ENCODE measurements at regions not wholly inside any gene's neighbourhood (a gene's known extent, or its start where the extent isn't known, plus 50 kb on each side); places are given as distances from the start of the nearest gene placed in this dataset.

DNA sequence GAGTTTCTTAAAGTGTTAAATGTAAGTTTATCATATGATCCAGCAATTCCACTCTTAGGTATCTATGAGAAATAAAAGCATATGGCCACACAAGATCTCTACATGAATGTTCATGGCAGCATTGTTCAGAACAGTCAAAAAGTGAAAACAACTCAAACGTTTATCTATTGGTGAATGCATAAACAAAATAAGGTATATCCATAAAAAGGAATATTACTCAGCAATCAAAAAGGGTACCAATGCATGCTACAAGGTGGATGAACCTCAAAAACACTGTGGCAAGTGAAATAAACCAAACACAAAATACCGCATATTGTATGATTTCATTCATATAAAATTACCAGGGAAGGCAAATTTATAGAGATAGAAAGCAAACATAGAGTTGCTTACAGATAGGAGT is 337.6 kb downstream of the PIK3C3 start:
- Histone ChIP-seq H3K4me3 (ENCODE audit: low read length) (no peak overlapping the region), H3K9me3 (ENCODE audit: control insufficient read depth, low read length) (no peaks in the 10 kb centered on the region), H3K36me3 (ENCODE audit: control insufficient read depth, insufficient read depth, low read length, severe bottlenecking) (no peaks in the 10 kb centered on the region), H3K9ac (ENCODE audit: low read length) (no peak overlapping the region), H3K27me3 (replicated peaks; ENCODE audit: control insufficient read depth, insufficient read depth, low read length) (no peaks in the 10 kb centered on the region), H3K4me1 (ENCODE audit: control insufficient read depth, insufficient read depth, low read length) (no peaks in the 10 kb centered on the region)
- DNase-seq (ENCODE audit: low read depth): no peak

DNA sequence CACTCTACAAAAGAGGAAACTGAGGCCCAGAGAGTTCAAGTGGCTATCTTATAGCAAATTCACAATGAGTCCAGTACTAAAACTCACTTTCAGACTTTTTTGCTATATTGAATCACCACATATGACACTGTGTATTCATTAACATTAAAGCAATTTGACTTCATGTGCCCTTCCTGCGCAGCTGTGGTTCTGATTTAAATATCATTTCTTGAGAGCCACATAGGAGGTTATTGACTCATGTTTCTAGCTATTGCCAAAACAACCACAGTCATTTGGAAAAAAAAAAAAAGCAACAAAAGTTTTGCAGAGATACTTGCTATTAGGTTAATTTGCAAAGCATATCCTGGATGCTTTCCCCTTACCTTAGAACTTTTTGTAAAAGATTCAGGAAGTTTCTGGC is 341.2 kb downstream of the PIK3C3 start:
- DNase-seq (ENCODE audit: low read depth): no peak
- peaks cover 7% of the 10 kb centered on the region for H3K4me1 ChIP-seq (ENCODE audit: control insufficient read depth, insufficient read depth, low read length)
- no peaks in the 10 kb centered on the region for H3K36me3 ChIP-seq (ENCODE audit: control insufficient read depth, insufficient read depth, low read length, severe bottlenecking)
- H3K4me3 ChIP-seq (ENCODE audit: low read length): no peak overlapping the region
- H3K9ac ChIP-seq (ENCODE audit: low read length): no peak overlapping the region
- H3K27me3 ChIP-seq (replicated peaks; ENCODE audit: control insufficient read depth, insufficient read depth, low read length): no peaks in the 10 kb centered on the region
- H3K9me3 ChIP-seq (ENCODE audit: control insufficient read depth, low read length): no peaks in the 10 kb centered on the region

DNA sequence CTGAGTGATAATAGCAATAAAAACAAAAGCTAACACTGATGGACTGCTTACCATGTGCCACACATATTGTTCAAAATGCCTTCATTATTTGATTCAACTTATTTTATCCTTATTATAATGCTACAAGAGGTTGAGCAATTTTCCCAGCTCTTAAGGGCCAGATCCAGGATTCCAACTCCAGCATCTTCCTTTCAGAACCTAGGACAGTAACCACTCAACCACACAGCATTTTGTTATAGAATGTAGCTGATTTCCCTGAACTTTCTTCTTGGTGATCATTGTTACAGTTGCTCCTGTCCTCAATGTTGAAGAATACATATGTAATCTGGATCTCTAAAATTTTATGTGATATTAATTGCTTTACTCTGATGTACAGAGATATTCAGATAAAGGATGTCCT is 341.7 kb downstream of the PIK3C3 start:
- Histone ChIP-seq H3K36me3 (ENCODE audit: control insufficient read depth, insufficient read depth, low read length, severe bottlenecking) (no peaks in the 10 kb centered on the region), H3K4me3 (ENCODE audit: low read length) (no peak overlapping the region), H3K9ac (ENCODE audit: low read length) (no peak overlapping the region), H3K9me3 (ENCODE audit: control insufficient read depth, low read length) (no peaks in the 10 kb centered on the region), H3K4me1 (ENCODE audit: control insufficient read depth, insufficient read depth, low read length) (peaks cover 7% of the 10 kb centered on the region), H3K27me3 (replicated peaks; ENCODE audit: control insufficient read depth, insufficient read depth, low read length) (no peaks in the 10 kb centered on the region)
- no peak for DNase-seq (ENCODE audit: low read depth)

DNA sequence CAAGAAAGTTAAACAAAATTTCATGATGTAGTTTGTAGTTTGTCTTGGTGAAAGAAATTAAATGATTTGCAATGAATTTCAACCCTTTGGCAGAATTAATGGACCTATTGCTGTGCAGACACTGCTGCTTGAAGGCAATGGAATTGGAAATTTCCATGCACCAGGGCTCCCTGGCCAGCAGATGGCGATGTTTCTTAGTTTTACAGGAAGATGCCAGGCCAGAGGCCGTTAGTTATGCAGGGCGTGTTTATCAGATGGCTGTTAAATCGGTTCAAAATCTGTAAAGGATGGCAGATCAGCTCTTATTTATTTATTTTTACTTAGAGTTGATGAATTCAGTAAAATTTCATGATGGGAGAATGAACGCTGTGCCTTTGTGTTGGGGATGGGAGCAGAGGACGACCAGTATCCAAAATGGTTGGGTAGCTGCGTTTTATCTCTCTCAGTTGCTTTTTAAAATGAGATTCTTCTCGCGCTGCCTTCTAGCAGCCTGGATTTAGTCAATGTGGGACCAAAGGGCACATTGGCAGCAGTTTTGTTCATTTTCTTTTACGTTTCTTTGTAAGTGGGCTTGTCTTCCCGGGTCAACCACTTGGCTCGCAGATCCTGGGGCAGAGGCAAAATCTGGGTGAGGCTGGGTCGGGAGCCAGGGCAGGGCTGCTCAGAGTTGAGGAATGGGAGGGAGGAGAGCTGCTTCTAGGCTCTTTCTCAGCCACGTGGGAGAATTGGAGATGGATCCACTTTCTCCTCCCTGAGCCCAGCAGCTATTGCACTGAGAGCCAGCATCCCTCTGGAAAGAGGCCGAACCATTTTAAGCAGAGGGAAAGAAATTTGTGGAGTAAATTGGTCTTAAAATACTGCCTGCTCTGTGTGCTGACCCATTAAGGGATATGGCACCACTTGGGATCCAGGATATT is 344.0 kb downstream of the PIK3C3 start:
- H3K9ac ChIP-seq (ENCODE audit: low read length): peak overlapping the region; percentile 50
- peaks cover 7% of the 10 kb centered on the region for H3K4me1 ChIP-seq (ENCODE audit: control insufficient read depth, insufficient read depth, low read length)
- H3K4me3 ChIP-seq (ENCODE audit: low read length): peak overlapping the region; percentile 66
- DNase-seq (ENCODE audit: low read depth): peak; percentile 89
- H3K36me3 ChIP-seq (ENCODE audit: control insufficient read depth, insufficient read depth, low read length, severe bottlenecking): no peaks in the 10 kb centered on the region
- no peaks in the 10 kb centered on the region for H3K9me3 ChIP-seq (ENCODE audit: control insufficient read depth, low read length)
- no peaks in the 10 kb centered on the region for H3K27me3 ChIP-seq (replicated peaks; ENCODE audit: control insufficient read depth, insufficient read depth, low read length)

DNA sequence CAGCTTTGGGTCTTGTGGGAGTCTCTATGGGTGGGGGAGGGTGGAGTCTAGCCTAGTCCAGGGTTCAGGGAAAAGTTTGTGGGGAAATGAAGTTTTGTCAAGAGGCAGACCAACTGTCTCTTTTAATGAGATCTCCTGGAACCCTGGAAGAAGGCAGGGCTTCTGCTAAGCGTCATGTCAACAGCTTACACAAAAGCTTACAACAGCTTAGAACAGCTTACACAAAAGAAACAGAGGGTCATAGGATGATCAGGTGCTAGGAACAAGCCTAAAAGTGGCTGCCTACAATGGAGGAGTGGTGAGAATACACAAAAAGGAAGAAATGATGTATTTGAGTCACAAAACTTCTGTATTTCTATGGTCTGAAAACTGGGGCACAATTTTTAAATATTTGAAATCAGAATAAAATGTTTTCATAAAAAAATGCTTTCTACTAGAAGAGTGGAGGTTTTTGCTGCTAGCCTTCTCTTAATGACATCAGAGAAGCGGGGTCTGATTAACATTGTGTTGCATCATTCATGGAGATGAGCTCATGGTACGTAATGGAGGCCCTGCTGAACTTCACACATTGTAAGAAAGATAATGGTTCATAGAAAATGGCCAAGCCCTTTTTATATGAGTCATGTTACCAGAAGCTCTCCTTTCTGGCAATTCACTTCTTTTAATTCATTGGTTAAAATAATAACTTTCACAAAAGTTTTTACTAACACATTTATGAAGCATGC is 351.0 kb downstream of the PIK3C3 start:
- H3K9me3 ChIP-seq (ENCODE audit: control insufficient read depth, low read length): peaks cover 3% of the 10 kb centered on the region
- no peak overlapping the region for H3K9ac ChIP-seq (ENCODE audit: low read length)
- no peaks in the 10 kb centered on the region for H3K27me3 ChIP-seq (replicated peaks; ENCODE audit: control insufficient read depth, insufficient read depth, low read length)
- no peak for DNase-seq (ENCODE audit: low read depth)
- H3K36me3 ChIP-seq (ENCODE audit: control insufficient read depth, insufficient read depth, low read length, severe bottlenecking): no peaks in the 10 kb centered on the region
- H3K4me1 ChIP-seq (ENCODE audit: control insufficient read depth, insufficient read depth, low read length): peaks cover 22% of the 10 kb centered on the region
- H3K4me3 ChIP-seq (ENCODE audit: low read length): no peak overlapping the region

DNA sequence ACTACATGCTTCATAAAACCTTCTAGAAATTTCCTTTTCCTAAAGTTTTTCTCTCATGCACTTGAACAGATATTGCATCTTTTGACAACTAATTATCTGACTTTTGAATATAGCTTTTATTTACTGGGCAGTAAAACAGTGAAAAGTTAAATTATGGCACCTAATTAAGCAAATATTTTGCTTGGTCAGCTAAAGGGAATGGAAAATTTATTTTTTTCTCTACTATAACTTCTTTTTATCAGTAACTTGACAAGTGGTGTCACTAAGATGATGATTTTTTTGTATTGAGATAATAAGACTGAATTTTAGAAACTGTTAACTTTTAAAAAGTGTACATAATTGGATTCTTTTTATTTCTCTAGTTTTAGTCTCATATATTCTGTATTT is 351.6 kb downstream of the PIK3C3 start:
- Histone ChIP-seq H3K4me1 (ENCODE audit: control insufficient read depth, insufficient read depth, low read length) (peaks cover 28% of the 10 kb centered on the region), H3K9ac (ENCODE audit: low read length) (no peak overlapping the region), H3K27me3 (replicated peaks; ENCODE audit: control insufficient read depth, insufficient read depth, low read length) (no peaks in the 10 kb centered on the region), H3K4me3 (ENCODE audit: low read length) (no peak overlapping the region), H3K36me3 (ENCODE audit: control insufficient read depth, insufficient read depth, low read length, severe bottlenecking) (no peaks in the 10 kb centered on the region), H3K9me3 (ENCODE audit: control insufficient read depth, low read length) (peaks cover 3% of the 10 kb centered on the region)
- no peak for DNase-seq (ENCODE audit: low read depth)

DNA sequence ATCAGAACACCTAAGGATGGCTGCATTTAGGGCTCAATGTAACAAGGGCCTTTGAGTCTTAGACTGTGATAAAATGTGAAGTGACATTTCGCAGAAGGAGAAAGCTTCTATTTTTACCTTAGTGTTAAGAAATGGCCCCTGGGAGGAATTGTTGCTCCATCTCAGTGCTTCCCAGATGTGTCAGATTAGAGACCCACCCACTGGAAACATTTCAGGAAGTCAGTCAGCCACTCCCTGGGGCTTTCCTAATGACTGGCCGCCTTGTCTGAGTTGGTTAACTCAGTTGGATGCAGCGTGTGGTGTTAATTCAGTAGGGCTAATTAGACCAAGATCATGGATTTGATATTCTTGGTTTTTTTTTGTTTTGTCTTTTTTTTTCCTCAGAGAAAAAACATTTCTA is 355.9 kb downstream of the PIK3C3 start:
- Histone ChIP-seq H3K9ac (ENCODE audit: low read length) (peak overlapping the region; percentile 58), H3K36me3 (ENCODE audit: control insufficient read depth, insufficient read depth, low read length, severe bottlenecking) (no peaks in the 10 kb centered on the region)

DNA sequence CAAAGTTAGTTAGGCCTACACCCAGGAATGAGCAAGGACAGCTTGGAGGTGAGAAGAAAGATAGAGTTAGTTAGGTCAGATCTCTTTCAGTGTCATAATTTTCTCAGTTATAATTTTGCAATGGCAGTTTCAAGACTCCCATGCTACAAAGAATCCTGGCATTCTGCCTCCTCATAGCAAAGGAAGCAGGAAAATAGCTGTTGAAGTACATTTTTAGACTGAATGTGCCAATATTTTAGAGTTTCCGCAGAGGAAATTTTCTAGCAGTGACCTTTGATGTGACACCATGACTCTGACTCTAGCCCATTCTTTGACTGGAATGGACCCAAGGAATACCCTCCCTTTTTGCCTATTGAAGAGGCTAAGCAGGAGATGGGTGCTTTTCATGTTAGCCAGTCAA is 371.7 kb downstream of the PIK3C3 start:
- Histone ChIP-seq H3K9ac (ENCODE audit: low read length) (no peak overlapping the region), H3K4me1 (ENCODE audit: control insufficient read depth, insufficient read depth, low read length) (peaks cover 33% of the 10 kb centered on the region), H3K4me3 (ENCODE audit: low read length) (no peak overlapping the region), H3K27me3 (replicated peaks; ENCODE audit: control insufficient read depth, insufficient read depth, low read length) (no peaks in the 10 kb centered on the region), H3K36me3 (ENCODE audit: control insufficient read depth, insufficient read depth, low read length, severe bottlenecking) (no peaks in the 10 kb centered on the region), H3K9me3 (ENCODE audit: control insufficient read depth, low read length) (no peaks in the 10 kb centered on the region)
- DNase-seq (ENCODE audit: low read depth): no peak

More for the DNA sequence above, 355.9 kb downstream of the PIK3C3 start:
- peak overlapping the region; percentile 66 for H3K4me3 ChIP-seq (ENCODE audit: low read length)
- H3K9me3 ChIP-seq (ENCODE audit: control insufficient read depth, low read length): peaks cover 3% of the 10 kb centered on the region
- H3K4me1 ChIP-seq (ENCODE audit: control insufficient read depth, insufficient read depth, low read length): peaks cover 37% of the 10 kb centered on the region
- no peaks in the 10 kb centered on the region for H3K27me3 ChIP-seq (replicated peaks; ENCODE audit: control insufficient read depth, insufficient read depth, low read length)
- DNase-seq (ENCODE audit: low read depth): peak; percentile 5

DNA sequence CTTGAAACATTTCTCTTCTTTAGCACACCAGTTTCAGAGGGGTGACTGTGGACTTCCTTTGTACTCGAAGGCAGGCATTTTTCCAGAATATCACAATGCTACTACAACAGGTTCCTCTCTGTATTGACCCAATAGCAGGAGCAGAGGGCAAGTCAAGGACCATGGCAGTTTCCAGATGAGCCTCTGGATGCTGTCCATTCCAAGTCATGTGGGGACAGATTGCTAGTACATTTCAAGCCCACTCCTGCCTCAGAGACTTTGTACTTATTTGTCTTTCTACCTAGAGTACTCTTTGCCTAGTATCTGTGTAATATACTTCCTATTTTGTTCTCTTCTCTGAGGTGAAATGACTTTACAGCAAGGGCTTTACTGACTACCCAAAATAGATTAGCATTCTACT is 373.9 kb downstream of the PIK3C3 start:
- Histone ChIP-seq H3K27me3 (replicated peaks; ENCODE audit: control insufficient read depth, insufficient read depth, low read length) (no peaks in the 10 kb centered on the region), H3K9me3 (ENCODE audit: control insufficient read depth, low read length) (no peaks in the 10 kb centered on the region), H3K36me3 (ENCODE audit: control insufficient read depth, insufficient read depth, low read length, severe bottlenecking) (no peaks in the 10 kb centered on the region), H3K4me1 (ENCODE audit: control insufficient read depth, insufficient read depth, low read length) (peaks cover 29% of the 10 kb centered on the region), H3K4me3 (ENCODE audit: low read length) (no peak overlapping the region), H3K9ac (ENCODE audit: low read length) (no peak overlapping the region)
- DNase-seq (ENCODE audit: low read depth): no peak

DNA sequence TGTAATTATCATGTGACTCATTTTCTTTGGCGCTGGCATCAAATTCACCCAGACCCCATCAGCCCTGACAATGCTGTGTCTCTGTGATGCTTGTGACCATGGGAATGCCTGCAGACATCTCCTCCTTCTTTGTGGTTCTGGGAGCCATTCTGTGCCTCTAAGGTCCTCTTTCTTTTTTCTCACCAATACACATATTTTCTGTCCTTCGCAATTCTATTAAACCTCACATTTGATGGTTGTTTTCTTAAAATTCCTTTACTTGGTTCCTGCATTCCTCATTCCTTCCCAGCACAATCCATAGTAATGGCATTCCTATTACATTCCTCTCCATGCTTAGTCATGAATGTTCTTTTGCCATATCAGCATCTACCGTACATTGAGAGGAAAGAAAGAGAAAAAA is 375.3 kb downstream of the PIK3C3 start:
- Histone ChIP-seq H3K9me3 (ENCODE audit: control insufficient read depth, low read length) (no peaks in the 10 kb centered on the region), H3K27me3 (replicated peaks; ENCODE audit: control insufficient read depth, insufficient read depth, low read length) (no peaks in the 10 kb centered on the region), H3K4me1 (ENCODE audit: control insufficient read depth, insufficient read depth, low read length) (peaks cover 27% of the 10 kb centered on the region), H3K36me3 (ENCODE audit: control insufficient read depth, insufficient read depth, low read length, severe bottlenecking) (no peaks in the 10 kb centered on the region), H3K9ac (ENCODE audit: low read length) (no peak overlapping the region), H3K4me3 (ENCODE audit: low read length) (no peak overlapping the region)
- DNase-seq (ENCODE audit: low read depth): no peak

DNA sequence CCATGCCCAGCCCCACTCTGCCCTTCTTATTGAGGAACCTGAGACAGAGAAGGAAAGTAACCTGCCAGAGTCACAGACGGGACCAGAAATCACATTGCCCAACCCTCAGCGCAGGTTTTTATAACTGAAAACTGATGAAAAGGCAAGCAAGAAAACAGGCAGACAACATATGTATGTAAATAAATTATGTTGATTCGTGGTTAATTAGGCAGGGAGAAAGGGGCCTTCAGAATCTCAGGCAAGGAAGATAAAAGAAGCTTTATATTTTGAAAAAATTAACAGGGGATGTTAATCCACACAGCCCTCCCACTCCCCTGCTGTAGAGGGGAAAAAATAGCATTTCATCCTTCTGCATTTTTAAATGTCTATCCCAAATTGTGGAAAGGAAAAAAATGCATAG is 378.5 kb downstream of the PIK3C3 start:
- H3K9me3 ChIP-seq (ENCODE audit: control insufficient read depth, low read length): no peaks in the 10 kb centered on the region
- H3K36me3 ChIP-seq (ENCODE audit: control insufficient read depth, insufficient read depth, low read length, severe bottlenecking): no peaks in the 10 kb centered on the region
- peaks cover 15% of the 10 kb centered on the region for H3K4me1 ChIP-seq (ENCODE audit: control insufficient read depth, insufficient read depth, low read length)
- no peak for DNase-seq (ENCODE audit: low read depth)
- no peaks in the 10 kb centered on the region for H3K27me3 ChIP-seq (replicated peaks; ENCODE audit: control insufficient read depth, insufficient read depth, low read length)
- no peak overlapping the region for H3K9ac ChIP-seq (ENCODE audit: low read length)
- H3K4me3 ChIP-seq (ENCODE audit: low read length): no peak overlapping the region
